ENCODE measurements at regions not wholly inside any gene's neighbourhood (a gene's known extent, or its start where the extent isn't known, plus 50 kb on each side); places are given as distances from the start of the nearest gene placed in this dataset.
A peak's percentile ranks its signal among the peaks of the same experiment; 100 is the strongest.

DNA sequence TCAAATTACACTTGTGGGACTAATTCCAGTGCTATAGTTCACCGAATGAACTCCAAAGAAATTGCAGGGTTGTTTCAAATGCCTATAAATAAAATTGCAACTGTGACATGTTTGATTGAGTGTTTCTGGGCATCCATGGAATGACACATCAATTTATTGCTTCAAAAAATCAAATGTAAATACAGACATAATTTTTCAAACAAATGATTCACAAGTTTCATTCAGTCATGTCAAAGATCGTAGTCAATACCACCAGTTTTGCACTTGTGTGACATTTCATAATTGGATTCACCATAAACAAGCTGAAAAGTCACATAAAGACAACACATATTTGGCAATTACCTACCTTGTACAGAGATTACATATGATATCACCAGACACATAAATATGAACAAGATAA is 350.8 kb downstream of the CDH2 start:
- no peak for DNase-seq (ENCODE audit: low read depth)

DNA sequence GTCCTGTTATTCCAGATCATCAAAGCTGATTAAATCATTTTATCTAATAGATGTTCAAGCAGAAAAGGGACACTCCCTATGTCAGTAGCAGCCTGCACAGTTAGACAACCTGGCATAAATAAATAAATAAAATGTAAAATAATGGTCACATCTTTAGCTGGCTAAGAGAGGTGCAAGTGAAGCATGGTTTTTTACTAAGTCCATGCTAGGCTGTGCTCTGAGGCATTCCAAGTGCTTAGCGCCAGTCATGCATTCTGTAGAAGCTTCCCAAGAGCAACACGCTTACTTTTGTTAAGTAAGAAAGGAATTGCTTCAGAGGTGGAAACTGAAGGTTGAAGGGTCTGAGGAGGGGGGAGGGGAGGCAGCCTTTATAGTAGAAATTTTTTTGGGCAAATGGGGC is 351.2 kb downstream of the CDH2 start:
- DNase-seq (ENCODE audit: low read depth) = no peak

DNA sequence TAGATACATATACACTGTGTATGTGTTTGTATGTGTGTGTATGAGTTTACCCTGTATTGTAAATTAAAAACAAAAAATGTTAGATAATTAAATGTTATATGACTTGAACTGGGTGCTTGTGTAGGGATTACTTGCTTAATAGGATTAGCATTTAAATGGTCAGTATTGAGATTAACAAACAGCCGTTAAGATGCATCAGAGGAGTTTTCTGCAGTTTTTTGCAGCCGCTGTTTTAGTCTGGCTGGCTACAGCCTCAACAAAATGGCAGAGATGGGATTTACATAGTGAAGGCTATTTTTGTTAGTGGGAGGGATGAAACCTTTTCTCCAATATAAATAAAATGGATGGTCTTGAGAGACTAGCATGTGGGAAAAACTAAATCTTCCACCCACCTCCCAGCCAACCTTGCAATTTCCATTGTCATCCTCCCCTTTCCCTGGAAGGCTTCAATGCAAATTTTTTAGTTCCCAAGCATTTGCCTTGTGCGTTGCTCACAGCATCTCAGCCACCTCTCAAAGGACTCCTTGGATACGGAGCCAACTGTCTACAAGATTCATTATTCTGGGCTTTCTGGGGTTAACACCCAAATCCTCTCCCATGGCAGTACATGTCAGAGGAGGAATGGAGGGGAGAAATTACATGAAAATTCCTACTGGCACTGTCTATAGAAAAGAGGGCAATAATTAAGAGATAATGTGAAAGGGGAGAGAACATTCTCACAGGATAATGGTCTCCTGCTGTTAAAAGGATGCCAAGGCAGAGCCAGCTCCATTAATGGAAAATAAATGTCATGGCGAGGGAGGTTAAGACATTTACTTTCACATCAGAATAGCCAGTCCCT is 351.9 kb downstream of the CDH2 start:
- no peak for DNase-seq (ENCODE audit: low read depth)

DNA sequence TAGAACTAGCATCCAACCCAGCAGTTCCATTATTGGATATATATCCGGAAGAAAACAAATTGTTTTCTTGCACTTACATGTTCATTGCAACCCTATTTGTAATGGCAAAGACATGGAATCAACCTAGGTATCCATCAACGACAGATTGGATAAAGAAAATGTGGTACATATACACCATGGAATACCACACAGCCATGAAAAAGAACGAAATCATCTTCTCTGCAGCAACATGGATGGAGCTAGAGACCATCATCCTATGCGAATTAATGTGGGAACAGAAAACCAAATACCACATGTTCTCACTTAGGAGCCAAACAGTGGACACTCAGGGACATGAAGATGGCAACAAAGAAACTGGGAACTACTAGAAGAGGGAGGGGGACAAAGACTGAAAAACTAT is 352.7 kb downstream of the CDH2 start:
- no peak for DNase-seq (ENCODE audit: low read depth)

DNA sequence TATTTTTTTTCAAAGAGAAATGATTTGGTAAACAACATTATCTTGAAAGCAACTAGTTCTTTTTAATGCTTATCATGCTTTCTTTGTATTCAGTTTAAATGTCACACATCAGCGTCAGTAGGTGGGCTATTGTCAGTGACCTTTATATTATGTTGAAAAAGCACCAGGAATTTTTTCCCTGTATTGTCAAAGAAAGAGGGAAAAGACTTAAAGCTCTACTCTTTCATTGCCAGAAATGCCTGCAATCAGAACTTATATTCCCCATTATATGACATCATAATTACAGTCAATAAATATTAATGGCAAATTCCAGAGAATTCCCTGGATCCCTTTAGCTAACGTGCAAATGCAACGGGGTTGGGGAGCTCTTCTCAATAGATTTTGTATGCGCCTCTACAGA is 353.9 kb downstream of the CDH2 start:
- no peak for DNase-seq (ENCODE audit: low read depth)

DNA sequence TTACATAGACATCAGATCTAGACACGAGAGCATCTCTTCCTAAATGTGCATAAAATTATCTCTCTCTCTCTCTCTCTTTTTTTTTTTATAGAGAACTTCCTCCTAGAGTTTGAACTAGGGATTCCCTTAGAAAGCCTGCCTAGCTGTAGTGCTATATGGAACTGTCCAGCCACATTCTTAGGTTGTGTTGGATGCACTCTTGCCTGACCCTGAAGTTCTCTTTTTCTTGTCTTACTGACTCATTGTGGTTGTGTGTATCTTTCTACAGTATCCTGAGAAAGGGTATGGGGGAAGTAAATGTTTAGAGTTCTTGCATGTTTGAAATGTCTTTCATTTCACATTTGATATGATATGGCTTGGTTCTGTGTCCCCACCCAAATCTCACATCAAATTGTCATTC is 368.2 kb downstream of the CDH2 start:
- peak; percentile 18 for DNase-seq (ENCODE audit: low read depth)

DNA sequence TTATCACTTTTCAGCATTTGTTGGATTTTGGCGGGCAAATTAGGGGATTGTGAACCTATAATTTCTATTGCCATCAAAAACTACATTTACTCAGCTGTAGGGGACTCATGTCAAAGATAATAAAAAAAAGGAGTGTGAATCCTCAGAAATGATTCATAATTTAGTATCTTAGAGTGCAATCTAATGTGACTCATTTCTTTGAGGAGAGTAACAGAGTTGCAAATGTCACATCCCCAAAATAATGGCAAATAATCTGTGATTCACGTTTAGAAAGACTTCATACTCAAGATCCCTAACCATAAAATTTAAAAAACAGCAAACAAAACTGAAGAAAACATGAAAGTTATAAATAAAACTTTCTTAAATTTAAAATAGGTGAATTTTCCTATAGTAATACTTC is 373.0 kb downstream of the CDH2 start:
- no peak for DNase-seq (ENCODE audit: low read depth)

DNA sequence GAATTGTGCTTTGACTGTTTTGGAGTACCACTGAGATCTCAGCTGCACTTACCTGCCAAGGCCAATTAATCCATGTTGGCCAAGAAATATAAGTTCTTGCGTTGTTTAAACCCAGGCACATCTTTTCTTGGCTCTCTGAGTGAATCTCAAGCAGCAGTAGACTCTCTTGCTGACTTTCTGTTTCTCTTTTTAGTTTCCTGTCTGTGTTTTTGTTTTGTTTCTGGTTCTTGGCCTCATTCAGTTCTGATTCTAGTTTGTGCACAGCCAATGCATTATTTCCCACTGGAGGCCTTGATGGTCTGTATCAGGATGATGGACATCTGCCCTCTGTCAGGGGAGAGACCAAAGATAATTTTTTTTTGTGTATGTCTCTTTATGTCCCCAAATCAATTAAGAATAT is 379.4 kb downstream of the CDH2 start:
- no peak for DNase-seq (ENCODE audit: low read depth)

DNA sequence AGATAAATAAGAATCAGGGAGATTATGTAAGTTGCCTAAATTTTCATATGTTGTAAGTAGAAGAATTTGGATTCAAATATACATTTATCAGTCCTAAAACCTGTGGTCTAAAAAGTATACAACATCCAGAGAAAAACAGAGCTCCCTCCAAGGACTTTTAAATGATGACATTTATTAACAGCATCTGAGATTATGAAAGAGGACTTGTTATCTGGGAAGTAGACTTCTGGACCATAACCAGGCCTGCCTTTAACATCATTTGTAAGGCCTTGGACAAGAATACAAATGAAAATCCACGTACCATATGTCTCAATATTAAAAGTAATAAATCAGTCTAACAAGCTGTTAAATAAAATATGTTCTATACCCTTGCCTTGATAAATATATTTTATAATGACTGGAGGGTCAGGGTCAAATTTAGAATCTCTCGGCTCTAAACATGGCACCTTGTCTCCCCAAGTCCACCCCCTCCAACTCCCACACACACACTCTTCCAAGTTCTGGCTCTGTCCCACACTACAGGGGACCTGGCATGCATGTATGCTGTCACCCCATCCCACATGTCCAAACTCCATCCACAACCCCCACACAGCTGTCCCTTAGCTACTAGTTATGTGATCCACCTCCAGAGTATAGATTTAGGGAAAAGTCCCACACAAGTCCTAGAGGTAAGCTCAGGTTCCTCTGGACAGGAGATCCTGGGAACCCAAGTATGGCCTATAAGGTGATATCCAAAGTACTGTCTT is 382.6 kb downstream of the CDH2 start:
- DNase-seq (ENCODE audit: low read depth) = no peak

DNA sequence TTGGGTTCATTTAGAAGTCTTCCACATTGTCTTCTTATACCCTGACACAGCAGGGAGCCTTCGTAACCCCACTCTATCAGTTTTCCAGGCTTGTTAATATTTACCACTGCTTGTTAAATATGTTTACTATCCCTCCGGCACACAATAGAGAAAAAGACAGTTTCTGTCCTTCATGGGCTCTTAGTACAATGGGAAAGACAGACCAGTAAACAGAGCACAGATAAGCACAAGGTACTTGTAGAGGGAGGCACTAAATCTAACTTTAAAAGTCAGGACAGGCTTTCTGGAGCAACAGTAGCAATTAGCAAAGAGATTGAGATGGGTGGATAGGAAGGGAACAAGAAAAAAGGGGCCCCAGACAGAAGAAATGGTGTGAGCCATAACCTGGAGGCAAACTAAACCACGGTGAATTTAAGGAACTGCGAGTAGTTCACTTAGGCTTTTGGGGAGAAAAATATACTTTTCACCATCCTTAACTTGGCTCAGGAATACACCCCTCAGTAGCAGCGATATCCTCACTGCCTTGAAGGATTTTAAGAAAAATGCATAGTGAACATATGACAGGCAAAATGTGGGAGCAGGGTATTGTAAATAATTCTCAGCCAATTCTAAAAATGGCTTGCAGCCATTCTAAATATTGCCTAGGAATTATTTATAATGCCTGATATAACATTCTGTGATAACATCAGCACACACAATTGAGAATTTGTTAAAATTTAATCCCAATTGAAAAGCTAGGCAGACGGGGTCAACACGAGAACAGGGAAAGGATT is 383.7 kb downstream of the CDH2 start:
- DNase-seq (ENCODE audit: low read depth) = no peak

DNA sequence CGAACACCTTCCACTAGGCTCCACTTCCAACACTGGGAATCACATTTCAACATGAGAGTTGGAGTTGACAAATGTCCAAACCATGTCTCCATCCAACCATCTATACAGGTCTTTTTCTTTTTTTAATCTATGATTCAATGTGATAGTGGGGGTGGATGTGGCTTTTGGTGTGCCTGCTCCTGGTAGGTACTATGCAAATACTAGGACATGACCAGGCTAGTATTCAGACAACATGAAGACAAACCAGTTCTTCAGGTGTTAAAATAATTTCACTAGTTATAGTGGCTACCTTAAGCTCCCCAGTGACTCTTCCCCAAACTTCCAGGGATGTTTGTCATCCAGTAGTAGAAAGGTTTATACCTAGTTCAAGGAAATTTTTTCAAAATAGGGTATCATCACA is 387.5 kb downstream of the CDH2 start:
- no peak for DNase-seq (ENCODE audit: low read depth)

DNA sequence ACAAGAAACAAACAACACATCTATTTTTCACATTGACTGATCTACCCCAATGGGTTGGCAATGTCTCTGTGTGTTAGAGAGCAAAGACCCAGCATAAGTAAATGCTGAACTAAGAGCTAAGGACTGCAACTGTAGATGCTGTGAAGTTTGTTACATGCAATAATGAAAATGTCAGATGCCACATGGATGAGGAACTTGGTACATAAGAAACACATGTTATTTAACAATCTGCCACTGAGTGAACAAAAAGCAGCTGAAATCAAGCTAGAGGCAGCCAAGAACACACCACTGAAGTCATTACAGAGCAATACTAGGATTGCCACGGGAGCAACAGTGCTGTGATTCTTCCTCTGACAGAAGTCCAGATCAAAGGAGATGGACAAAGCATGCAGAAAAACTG is 389.4 kb downstream of the CDH2 start:
- DNase-seq (ENCODE audit: low read depth) = no peak

DNA sequence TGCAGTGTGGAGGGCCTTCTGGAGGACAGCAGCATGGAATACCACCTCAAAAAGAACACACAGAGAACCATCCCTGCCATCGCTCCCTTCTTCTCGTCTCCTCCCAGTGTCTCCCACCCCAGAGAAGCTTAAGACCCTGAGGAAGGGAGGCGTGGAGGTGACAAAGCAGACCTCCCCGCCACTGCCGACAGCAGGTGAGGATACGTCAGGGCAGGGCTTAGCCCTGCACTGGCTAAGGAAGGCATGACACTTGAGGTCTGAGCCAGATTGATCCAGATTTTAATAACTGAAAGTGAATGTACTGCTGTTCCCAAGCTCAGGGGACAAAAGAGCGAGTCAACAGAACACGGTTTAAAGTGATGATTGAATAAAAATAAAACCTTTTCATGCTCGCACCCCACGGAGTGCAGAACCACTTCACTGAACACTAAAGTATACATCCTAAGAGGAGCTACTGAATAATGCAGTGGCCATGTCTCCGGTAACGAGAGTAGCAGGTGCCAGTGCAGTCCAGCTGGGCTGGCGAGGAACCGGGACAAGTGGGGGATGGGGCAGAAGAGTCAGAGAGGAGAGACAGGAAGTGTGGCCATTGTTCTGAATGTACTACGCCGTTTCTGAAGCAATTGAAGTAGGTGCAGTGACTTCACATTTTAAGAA is 391.0 kb downstream of the CDH2 start:
- DNase-seq (ENCODE audit: low read depth) = no peak

DNA sequence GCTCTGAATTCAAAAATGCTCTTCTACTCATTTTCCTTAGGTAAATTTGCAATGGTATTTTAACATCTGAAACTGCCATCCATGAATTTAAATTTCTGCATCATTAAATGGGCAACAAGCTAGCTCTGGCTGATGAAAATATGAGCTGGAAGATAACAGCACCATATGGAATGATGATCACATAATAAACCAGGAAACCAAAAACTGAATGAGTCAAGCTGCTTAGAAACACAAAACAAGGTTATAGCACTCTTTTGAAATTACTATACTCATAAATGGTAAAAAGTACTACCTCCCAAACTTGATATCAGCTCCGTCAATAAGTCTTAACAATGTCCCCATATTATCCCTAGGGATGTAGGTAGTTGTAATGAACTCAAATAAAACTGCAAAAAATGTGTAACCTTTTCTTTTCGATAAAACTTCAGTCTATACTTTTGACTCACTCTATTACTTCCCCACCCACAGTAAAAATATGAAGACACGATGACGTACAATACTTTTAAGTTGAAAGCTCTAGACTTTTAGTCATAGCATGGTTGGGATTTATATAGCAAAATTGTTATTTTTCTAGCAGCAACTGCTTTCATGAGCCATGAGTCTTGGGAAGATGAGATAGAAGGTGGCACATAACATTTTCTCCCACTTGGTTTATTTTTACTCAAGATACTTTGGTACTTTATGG is 396.7 kb downstream of the CDH2 start:
- DNase-seq (ENCODE audit: low read depth) = no peak

DNA sequence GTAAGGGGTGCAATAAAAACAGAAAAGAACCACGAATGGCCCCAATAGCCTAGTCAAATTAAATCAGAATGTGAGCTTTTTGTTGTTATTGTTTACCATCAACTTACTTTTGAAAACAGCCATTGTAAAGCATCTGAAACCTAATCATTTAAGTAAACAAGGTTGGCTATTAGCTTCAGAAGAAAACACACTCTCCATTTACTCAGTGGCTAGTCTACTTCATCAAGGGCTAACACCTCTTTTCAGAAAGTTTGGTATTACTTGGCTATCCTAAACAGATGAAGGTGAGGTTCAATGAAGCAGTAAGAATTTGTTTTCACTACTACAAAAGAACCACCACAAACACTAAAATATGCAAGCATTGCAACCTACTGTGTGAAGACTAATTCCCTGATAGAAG is 398.0 kb downstream of the CDH2 start:
- DNase-seq (ENCODE audit: low read depth) = no peak

DNA sequence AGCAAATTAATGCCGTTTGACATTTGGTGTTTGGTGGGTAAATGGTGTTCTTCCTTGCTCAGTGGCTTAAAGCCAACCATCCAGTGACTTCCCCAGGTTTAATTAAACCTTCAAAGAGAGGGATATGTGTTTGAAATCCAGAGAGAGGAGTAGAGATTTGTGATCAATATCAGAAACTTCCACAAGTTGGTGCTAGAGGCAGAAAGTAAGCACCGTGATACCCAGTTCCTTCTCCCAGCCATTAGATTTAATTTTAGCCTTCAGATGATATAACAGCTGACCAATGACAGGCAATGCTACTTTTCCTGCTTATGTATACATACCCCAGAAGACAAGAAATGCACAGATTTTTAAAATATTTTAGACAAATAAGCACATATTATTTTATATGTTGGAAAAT is 398.5 kb downstream of the CDH2 start:
- DNase-seq (ENCODE audit: low read depth) = peak; percentile 37

DNA sequence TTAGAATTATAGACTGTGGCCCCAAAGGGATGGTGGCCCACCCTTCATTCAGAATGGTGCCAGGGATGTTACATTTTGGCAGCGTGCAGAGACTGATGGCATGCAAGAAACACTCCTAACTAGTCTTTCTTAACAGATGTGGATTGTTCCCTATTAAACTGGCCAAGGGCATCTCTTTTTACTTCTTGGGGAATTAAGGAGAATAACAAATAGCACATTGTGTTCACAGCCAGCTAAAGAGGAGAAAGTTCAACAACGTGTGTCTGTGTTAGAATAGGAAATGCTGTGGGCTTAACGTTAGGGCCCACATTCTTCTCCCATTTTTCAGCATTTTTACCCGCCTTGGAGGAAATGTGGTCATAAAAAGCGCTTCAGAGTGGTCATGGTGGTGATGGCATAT is 404.8 kb downstream of the CDH2 start:
- no peak for DNase-seq (ENCODE audit: low read depth)

DNA sequence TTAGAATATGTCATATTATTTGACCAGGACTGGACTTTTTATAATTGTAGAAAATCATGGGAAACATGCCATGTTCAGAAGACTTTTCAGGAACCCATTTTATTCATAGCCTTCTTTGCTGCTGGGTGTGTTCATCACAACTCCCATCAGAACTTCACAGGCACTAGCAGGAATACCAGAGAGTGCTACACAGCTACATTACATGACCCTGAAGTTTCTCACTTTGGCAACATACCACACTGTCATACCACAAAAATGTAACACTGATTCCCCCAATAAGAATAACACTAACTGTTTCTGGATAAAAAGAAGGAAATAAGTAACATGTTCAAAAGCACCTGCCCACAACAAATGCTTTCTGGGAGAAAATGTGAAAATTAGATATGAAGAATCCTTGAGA is 405.4 kb downstream of the CDH2 start:
- no peak for DNase-seq (ENCODE audit: low read depth)

DNA sequence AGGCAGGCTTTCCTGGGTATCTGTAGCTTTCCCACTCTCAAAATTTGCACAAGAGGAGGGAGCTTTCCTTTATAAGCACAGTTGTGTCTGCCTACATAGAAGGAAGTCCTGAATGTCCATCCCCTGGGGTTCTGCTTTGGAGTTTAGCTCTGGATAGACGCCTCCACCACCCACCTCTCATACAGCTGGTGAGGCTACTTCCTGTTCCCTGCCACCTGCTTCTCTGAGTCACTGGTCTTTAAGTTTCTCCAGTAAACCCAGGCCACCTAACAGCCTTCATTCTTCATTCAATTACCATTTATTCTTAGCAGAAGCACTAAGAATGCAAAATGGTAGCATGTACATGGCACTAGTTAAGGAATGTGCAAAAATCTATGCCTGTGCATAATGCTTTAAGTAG is 407.8 kb downstream of the CDH2 start:
- peak; percentile 15 for DNase-seq (ENCODE audit: low read depth)

DNA sequence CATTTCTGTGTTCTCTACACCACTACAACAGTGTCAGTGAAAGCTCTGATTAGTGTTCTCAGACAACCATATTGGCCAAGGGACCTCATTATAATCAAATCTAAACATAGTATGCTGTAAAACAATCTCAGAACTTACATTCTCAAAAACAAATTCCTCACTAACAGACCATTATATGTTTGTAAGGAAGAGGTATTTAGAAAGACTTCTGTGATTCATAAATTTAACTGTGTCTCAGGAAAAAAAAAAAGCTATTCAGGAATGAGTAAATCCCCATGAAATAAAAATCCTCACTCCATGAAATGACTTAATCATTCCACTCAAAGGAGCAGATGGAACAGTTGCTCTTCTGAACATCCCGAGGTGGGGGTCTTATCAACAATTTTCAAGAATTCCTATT is 413.0 kb downstream of the CDH2 start:
- DNase-seq (ENCODE audit: low read depth) = peak; percentile 38

DNA sequence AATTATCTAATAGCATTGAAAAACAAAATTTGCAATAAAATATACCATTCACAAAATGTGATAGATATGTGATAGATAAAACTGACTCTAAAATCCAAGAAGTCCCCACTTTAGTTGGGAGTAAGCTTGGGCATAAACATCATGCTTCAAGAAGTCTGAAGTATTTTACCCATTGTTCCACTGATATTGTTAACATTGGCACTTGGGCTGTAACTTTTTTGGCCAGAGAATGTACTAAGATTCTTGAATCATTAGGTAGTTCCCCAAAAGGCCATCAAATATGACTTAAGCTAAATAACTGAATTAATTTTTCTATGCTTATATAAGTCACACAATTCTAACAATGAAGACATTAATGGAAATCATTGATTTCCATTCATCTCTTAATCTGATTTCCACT is 413.6 kb downstream of the CDH2 start:
- DNase-seq (ENCODE audit: low read depth) = peak; percentile 63

DNA sequence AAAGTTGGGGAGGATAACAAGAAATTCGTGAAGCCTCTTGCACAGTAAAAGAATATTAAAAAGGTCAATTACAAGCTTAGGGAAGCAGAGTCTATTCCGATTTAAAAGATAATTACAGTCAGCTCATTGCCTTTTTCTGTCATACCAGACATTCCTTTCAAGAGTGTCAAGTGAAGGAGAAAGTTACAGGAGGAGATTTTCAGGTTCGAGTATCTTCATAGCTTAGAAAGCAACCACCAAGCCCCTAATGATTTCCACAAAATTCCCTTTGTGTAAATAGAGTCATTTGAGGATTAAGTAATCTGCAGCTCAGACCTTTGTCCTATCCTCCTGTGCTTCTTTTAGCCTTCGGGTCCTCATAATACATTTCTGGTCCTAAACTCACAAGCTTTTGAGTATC is 414.9 kb downstream of the CDH2 start:
- peak; percentile 61 for DNase-seq (ENCODE audit: low read depth)
